Brain microvascular endothelial cell (primary cell): ENCODE measurements at regions not wholly inside any gene's neighbourhood (a gene's known extent, or its start where the extent isn't known, plus 50 kb on each side); places are given as distances from the start of the nearest gene placed in this dataset.

Experiments used
- DNase-seq: peaks from one replicate; pipeline ENCODE4 v3.0.0-alpha.2; 2020
- H3K27ac ChIP-seq: fragments of 250-450 bp; sonication (Bioruptor Pico); 2 replicates; pipeline ENCODE4 v1.5.1; 2020; ENCODE audit warnings: mild to moderate bottlenecking, moderate library complexity
- H3K27me3 ChIP-seq: fragments of 250-450 bp; sonication (Bioruptor Pico); replicated peaks from 2 replicates; pipeline ENCODE4 v1.5.1; 2020; ENCODE audit warnings: mild to moderate bottlenecking
- H3K36me3 ChIP-seq: fragments of 250-450 bp; sonication (Bioruptor Pico); replicated peaks from 2 replicates; pipeline ENCODE4 v1.5.1; 2020; ENCODE audit warnings: mild to moderate bottlenecking
- H3K4me3 ChIP-seq: 2 replicates; pipeline ENCODE4 v1.5.1; 2011; ENCODE audit warnings: low read depth, mild to moderate bottlenecking, control low read depth, low read length, moderate library complexity
- in situ Hi-C: cut with HindIII; loops from 2 replicates; pipeline ENCODE4 v1.10.0; 2017; ENCODE audit warnings: low sequenced_read_pairs, low pct_ligation_motif_present
- TF ChIP-seq, protein P1 (sequence below): IDR thresholded peaks from 2 replicates; pipeline ENCODE4 v1.5.1; 2011; ENCODE audit warnings: low read depth, mild to moderate bottlenecking, moderate library complexity, low read length, control low read depth, inconsistent platforms; ENCODE audit errors: missing control alignments

DNA sequence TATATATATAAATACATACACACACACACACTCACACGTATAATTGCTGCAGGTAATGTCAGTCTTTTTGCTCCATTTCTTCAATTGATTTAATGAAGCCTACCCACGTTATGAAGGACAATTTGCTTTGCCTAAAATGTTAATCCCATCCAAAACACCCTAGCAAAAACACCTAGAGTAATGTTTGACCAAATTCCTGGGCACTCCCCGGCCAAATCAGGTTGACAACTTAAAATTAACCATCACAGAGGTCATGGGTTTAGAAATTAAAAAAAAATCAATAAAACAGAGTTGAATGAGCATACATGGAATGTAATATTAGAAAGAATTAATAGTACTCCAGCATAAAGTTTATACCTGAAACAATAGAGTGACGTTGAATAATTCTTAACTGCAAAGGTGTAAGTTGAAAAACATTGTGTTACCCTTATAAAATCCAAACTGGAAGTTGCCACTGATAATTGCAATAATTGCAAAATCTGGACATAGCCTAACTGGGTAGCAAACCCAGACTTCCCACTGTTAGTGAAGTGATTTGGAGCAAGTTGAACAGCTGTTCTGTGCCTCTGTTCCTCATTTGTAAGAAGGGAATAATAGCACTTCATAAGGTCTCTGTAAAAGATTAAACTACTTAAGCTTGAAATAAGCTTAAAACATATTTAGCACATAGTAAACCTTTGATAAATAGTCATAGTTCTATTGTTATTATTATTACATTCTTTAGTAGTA is 2120.5 kb downstream of the PCDH7 start:
- Histone ChIP-seq H3K27ac (no peak overlapping the region), H3K4me3 (no peak overlapping the region), H3K36me3 (no peaks in the 10 kb centered on the region), H3K27me3 (no peaks in the 10 kb centered on the region)
- in situ Hi-C loops, result no loop called here
- TF ChIP-seq, protein P1, sequence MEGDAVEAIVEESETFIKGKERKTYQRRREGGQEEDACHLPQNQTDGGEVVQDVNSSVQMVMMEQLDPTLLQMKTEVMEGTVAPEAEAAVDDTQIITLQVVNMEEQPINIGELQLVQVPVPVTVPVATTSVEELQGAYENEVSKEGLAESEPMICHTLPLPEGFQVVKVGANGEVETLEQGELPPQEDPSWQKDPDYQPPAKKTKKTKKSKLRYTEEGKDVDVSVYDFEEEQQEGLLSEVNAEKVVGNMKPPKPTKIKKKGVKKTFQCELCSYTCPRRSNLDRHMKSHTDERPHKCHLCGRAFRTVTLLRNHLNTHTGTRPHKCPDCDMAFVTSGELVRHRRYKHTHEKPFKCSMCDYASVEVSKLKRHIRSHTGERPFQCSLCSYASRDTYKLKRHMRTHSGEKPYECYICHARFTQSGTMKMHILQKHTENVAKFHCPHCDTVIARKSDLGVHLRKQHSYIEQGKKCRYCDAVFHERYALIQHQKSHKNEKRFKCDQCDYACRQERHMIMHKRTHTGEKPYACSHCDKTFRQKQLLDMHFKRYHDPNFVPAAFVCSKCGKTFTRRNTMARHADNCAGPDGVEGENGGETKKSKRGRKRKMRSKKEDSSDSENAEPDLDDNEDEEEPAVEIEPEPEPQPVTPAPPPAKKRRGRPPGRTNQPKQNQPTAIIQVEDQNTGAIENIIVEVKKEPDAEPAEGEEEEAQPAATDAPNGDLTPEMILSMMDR, result no peak
- no peak for DNase-seq

DNA sequence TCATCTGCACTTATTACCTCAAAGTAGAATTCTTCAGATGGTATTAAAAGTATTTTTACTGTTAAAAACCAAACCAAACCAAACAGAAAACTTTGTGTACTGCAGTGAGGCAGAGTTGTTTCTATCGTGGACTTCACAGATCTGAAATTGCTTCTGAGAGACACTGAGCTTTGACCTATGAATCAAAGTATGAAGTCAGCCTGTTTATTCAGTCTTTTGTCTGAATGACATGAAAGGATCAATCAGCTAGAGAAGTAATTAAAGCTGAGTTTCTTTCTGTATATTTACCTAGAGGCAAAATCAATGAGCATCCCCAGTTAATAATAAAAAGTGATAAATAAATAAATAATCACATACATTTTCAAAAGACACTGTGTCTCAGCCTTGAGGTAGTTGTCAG is 2121.0 kb downstream of the PCDH7 start:
- H3K27me3 ChIP-seq, result no peaks in the 10 kb centered on the region
- no peak overlapping the region for H3K4me3 ChIP-seq
- no peaks in the 10 kb centered on the region for H3K36me3 ChIP-seq
- no peak for DNase-seq
- in situ Hi-C loops, result no loop called here
- H3K27ac ChIP-seq, result no peak overlapping the region
- TF ChIP-seq, protein P1, result no peak

DNA sequence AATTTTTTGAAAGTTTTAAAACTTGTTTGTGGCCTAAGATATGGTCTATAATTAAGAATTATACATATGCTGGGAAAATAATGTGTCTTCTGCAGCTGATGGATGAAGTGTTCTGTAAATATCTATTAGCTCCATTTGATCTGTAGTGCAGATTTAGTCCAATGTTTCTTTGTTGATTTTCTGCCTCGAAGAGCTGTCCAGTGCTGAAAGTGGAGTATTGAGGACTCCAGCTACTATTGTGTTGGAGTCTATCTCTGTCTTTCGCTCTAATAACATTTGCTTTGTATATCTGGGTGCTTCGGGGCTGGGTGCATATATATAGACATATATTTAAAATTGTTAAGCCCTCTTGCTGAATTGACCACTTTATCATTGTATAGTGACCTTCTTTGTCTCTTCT is 2127.3 kb downstream of the PCDH7 start:
- no peak for DNase-seq
- in situ Hi-C loops, result no loop called here
- no peaks in the 10 kb centered on the region for H3K27me3 ChIP-seq
- H3K4me3 ChIP-seq, result no peak overlapping the region
- H3K27ac ChIP-seq, result no peak overlapping the region
- TF ChIP-seq, protein P1, result no peak
- no peaks in the 10 kb centered on the region for H3K36me3 ChIP-seq

DNA sequence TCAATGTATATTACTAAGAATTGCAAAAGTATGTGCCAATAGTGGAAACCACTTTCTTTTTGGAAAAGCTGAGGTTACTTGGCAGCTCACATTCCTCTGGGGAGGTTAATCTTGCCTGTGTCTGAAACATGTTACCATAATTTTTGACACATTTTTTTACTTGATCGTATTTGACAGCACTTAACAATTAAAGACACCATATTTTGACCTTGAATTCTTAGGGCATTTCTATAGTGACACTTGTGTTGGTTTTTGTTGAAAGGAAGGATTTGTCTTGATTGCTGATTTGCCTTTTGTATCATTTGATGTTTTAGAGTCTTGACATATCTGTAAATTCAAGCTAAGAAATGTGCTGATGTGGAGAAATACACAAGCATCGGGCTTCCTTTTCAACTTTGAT is 2135.5 kb downstream of the PCDH7 start:
- TF ChIP-seq, protein P1, result no peak
- in situ Hi-C loops, result no loop called here
- no peaks in the 10 kb centered on the region for H3K27me3 ChIP-seq
- no peaks in the 10 kb centered on the region for H3K36me3 ChIP-seq
- H3K27ac ChIP-seq, result no peak overlapping the region
- no peak overlapping the region for H3K4me3 ChIP-seq
- DNase-seq, result no peak

DNA sequence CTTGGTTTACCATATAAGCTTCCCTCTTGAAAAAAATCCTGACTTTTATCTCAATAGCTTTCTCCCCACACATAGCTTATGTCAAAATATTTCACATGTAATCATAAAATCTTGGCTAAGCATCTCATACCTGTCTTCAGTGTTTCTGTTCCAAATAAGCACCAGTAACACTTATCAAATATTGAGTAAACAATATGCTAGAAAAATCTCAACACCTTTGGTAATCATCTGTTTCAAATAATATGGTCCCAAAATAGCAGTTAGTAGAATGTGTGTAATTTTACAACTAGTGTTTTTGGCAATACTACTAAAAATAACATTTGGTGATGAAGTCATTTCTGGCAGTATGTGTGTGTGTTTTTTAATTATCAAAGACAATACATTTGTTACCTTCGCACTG is 2138.2 kb downstream of the PCDH7 start:
- Histone ChIP-seq H3K4me3 (no peak overlapping the region), H3K27ac (no peak overlapping the region), H3K36me3 (no peaks in the 10 kb centered on the region), H3K27me3 (no peaks in the 10 kb centered on the region)
- no peak for DNase-seq
- in situ Hi-C loops, result no loop called here
- TF ChIP-seq, protein P1, result no peak

DNA sequence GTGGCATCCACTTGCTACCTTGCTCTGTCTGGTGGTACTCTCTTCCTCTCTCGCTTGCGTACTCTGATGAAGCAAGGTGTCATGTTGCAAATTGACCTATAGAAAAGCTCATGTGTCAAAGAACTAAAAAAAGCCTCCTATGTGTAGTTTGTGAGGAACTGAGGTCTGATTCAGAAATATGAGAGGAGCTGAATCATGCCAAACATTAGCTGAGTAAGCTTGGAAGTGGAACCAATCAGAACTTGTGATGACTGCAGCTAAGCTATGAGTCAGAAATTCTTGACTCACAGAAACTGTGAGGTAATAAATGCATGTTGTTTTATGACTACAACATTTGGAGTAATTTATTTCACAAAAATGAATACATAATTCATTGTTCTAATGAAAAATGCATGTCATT is 2138.8 kb downstream of the PCDH7 start:
- Histone ChIP-seq H3K27ac (no peak overlapping the region), H3K4me3 (no peak overlapping the region), H3K27me3 (no peaks in the 10 kb centered on the region), H3K36me3 (no peaks in the 10 kb centered on the region)
- in situ Hi-C loops, result no loop called here
- DNase-seq, result peak; percentile 2
- TF ChIP-seq, protein P1, result no peak
